ENCODE measurements at regions not wholly inside any gene's neighbourhood (a gene's known extent, or its start where the extent isn't known, plus 50 kb on each side); places are given as distances from the start of the nearest gene placed in this dataset.

- Histone ChIP-seq H3K36me3 (no peaks in the 10 kb centered on the region), H3K4me1 (no peaks in the 10 kb centered on the region), H3K27ac (no peak overlapping the region), H3K27me3 (replicated peaks in 1 of 7) (peaks cover 0 to 3% (median 0%) of the 10 kb centered on the region in 7 donors), H3K4me3 (no peak overlapping the region), H3K9me3 (peaks cover 0 to 9% (median 0%) of the 10 kb centered on the region in 8 donors)
- intact Hi-C loops (cut with DNase I; ENCODE audit: low total_unique reads) = no loop called here
- DNase-seq = no peak
- 90 to 96% (median 93%) methylated on average over 2 of the region's 2 CpGs for WGBS, 5 donors
- no peak for TF ChIP-seq CTCF (IDR thresholded peaks at IDR 0.05 in 8 of 11, conservative IDR thresholded peaks at IDR 0.05 in 3 of 11)
- no peak for TF ChIP-seq POLR2A (IDR thresholded peaks at IDR 0.05)
- no peak for TF ChIP-seq POLR2AphosphoS5 (IDR thresholded peaks at IDR 0.05)
Observed at GRCh38 chr7:4460597-4460996, 221.5 kb upstream of the FOXK1 start.

- Histone ChIP-seq H3K4me3 (no peak overlapping the region), H3K9me3 (peaks cover 0 to 9% (median 0%) of the 10 kb centered on the region in 8 donors), H3K36me3 (no peaks in the 10 kb centered on the region), H3K27ac (peak overlapping the region in 1 of 8 donors; percentile 16), H3K4me1 (no peaks in the 10 kb centered on the region), H3K27me3 (replicated peaks in 1 of 7) (peaks cover 0 to 3% (median 0%) of the 10 kb centered on the region in 7 donors)
- no peak for TF ChIP-seq CTCF (IDR thresholded peaks at IDR 0.05 in 8 of 11, conservative IDR thresholded peaks at IDR 0.05 in 3 of 11)
- TF ChIP-seq POLR2AphosphoS5 (IDR thresholded peaks at IDR 0.05) = no peak
- no peak for TF ChIP-seq POLR2A (IDR thresholded peaks at IDR 0.05)
- no peak for DNase-seq
- intact Hi-C loops (cut with DNase I; ENCODE audit: low total_unique reads) = no loop called here
- WGBS, 5 donors = 40 to 56% (median 43%) methylated on average over 8 of the region's 8 CpGs
Observed at GRCh38 chr7:4461531-4461930, 220.6 kb upstream of the FOXK1 start.

GRCh38 chr7:4468320-4469102 is 213.6 kb upstream of the FOXK1 start:
- DNase-seq = no peak

More at GRCh38 chr7:4468320-4469102, 213.6 kb upstream of the FOXK1 start:
- intact Hi-C loops (cut with DNase I; ENCODE audit: low total_unique reads) = no loop called here
- no peaks in the 10 kb centered on the region for H3K36me3 ChIP-seq
- peaks cover 0 to 23% (median 0%) of the 10 kb centered on the region in 7 donors for H3K27me3 ChIP-seq (replicated peaks in 1 of 7)
- peaks cover 0 to 9% (median 0%) of the 10 kb centered on the region in 8 donors for H3K9me3 ChIP-seq
- TF ChIP-seq POLR2A (IDR thresholded peaks at IDR 0.05) = no peak
- TF ChIP-seq CTCF (IDR thresholded peaks at IDR 0.05 in 8 of 11, conservative IDR thresholded peaks at IDR 0.05 in 3 of 11) = no peak
- no peak for TF ChIP-seq POLR2AphosphoS5 (IDR thresholded peaks at IDR 0.05)
- H3K4me3 ChIP-seq = no peak overlapping the region
- H3K27ac ChIP-seq = no peak overlapping the region
- H3K4me1 ChIP-seq = no peaks in the 10 kb centered on the region
- 83 to 94% (median 85%) methylated on average over 5 of the region's 5 CpGs for WGBS, 5 donors
